Stimulated activated memory B cell treated with anti-CD40 and anti-IgM and Interleukin-4, amounts not matched to agents 10 μg/mL and 1 μg/mL and 100 μg/mL, for 72 hours (primary cell): ENCODE measurements at regions not wholly inside any gene's neighbourhood (a gene's known extent, or its start where the extent isn't known, plus 50 kb on each side); places are given as distances from the start of the nearest gene placed in this dataset.
A peak's percentile ranks its signal among the peaks of the same experiment; 100 is the strongest.
"Not testable (repeated sequence)": the region's sequence is repeated elsewhere in the genome, so short reads cannot be mapped to it uniquely, and the experiment has no call there.

Experiments used
- ATAC-seq: fragments of 150-1000 bp; cut with Tn5 transposase; 2 replicates; pipeline ENCODE4 v1.10.0; 2021
- H3K27ac Mint-ChIP-seq: one replicate; pipeline ENCODE4 v1.8.0; 2022; ENCODE audit warnings: mild to moderate bottlenecking, mixed read lengths
- H3K27me3 Mint-ChIP-seq: one replicate; pipeline ENCODE4 v1.8.0; 2022; ENCODE audit warnings: mixed read lengths
- H3K36me3 Mint-ChIP-seq: one replicate; pipeline ENCODE4 v1.8.0; 2022; ENCODE audit warnings: mixed read lengths
- H3K4me1 Mint-ChIP-seq: one replicate; pipeline ENCODE4 v1.8.0; 2022; ENCODE audit warnings: mixed read lengths
- H3K4me3 Mint-ChIP-seq: one replicate; pipeline ENCODE4 v1.8.0; 2022; ENCODE audit warnings: mild to moderate bottlenecking, moderate library complexity, mixed read lengths
- H3K9me3 Mint-ChIP-seq: one replicate; pipeline ENCODE4 v1.8.0; 2022; ENCODE audit warnings: mixed read lengths

DNA sequence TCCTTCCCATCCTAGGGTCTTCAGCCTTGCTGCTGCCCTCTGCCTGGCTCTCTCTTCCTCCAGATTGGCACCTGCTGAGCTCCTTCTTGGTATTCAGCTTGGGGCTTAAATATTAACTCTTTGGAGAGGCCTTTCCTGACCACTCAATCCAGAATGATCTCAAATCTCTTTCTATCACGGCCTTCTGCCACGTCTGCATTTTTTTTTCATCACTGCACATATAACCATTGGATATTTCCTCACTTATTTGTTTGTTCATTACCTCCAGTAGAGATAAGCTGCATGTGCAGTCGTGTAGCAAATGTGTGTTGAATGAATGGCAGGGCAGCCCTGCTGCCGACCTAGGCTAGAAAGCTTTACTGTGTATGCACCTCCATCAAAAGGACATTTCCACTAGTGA is 51.6 kb upstream of the MPP7 start:
- no peaks in the 10 kb centered on the region for H3K36me3 Mint-ChIP-seq
- H3K4me1 Mint-ChIP-seq, result peaks cover 7% of the 10 kb centered on the region
- ATAC-seq, result no peak
- H3K27ac Mint-ChIP-seq, result no peak overlapping the region
- H3K9me3 Mint-ChIP-seq, result no peaks in the 10 kb centered on the region
- peaks cover 9% of the 10 kb centered on the region for H3K27me3 Mint-ChIP-seq
- H3K4me3 Mint-ChIP-seq, result no peak overlapping the region

GRCh38 chr10:28355376-28355775 is 52.5 kb upstream of the MPP7 start:
- H3K27ac Mint-ChIP-seq, result no peak overlapping the region
- no peaks in the 10 kb centered on the region for H3K9me3 Mint-ChIP-seq
- peaks cover 9% of the 10 kb centered on the region for H3K27me3 Mint-ChIP-seq
- H3K4me3 Mint-ChIP-seq, result no peak overlapping the region
- no peaks in the 10 kb centered on the region for H3K36me3 Mint-ChIP-seq
- H3K4me1 Mint-ChIP-seq, result peaks cover 7% of the 10 kb centered on the region
- ATAC-seq, result no peak

GRCh38 chr10:28359334-28359733 is 56.5 kb upstream of the MPP7 start:
- Mint-ChIP-seq H3K27me3 (peaks cover 9% of the 10 kb centered on the region), H3K4me1 (peaks cover 7% of the 10 kb centered on the region), H3K4me3 (no peak overlapping the region), H3K9me3 (no peaks in the 10 kb centered on the region), H3K36me3 (no peaks in the 10 kb centered on the region), H3K27ac (no peak overlapping the region)
- ATAC-seq, result no peak

GRCh38 chr10:28360175-28360574 is 57.3 kb upstream of the MPP7 start:
- Mint-ChIP-seq H3K27me3 (peaks cover 9% of the 10 kb centered on the region), H3K27ac (no peak overlapping the region), H3K4me3 (no peak overlapping the region), H3K36me3 (no peaks in the 10 kb centered on the region), H3K9me3 (no peaks in the 10 kb centered on the region), H3K4me1 (peaks cover 8% of the 10 kb centered on the region)
- no peak for ATAC-seq

DNA sequence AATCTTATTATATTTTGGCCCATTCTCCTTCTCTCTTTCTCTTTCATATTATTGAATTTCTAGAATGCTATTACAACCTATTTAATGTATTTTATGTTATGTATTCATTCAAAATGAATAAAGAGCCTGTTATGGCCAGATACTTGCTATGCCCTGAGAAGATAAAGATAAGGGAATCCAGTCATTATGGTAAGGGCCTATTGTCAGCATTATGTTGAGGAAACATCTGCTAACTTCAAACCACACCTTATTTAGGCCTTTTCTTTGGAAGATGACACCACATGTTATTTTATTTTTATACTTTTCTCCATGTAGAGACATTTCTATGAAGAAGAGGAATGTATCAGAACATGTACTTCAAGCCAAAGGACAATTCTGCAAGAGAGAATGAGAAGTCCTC is 60.5 kb upstream of the MPP7 start:
- Mint-ChIP-seq H3K9me3 (no peaks in the 10 kb centered on the region), H3K4me1 (peaks cover 29% of the 10 kb centered on the region), H3K27me3 (peaks cover 9% of the 10 kb centered on the region), H3K27ac (no peak overlapping the region), H3K36me3 (no peaks in the 10 kb centered on the region), H3K4me3 (no peak overlapping the region)
- ATAC-seq, result no peak

DNA sequence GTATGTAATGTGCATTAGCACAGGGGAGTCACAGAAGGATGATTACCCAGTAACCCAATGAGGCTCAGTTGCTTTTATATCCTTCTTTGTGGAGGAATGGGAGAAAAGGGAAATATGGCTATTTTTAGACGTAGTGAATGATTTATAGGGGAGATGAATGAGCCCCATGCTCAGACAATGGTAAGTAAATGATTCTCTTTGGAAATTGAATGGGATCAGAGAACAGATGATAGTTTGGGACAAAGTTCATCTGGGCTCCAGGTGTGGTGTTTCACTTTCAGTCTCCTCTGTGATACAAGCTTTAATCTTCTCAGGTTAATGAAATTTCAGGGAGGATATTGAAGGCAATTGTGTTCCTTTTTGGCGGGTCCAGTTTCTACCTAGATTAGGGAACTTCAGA is 63.0 kb upstream of the MPP7 start:
- H3K9me3 Mint-ChIP-seq, result peaks cover 3% of the 10 kb centered on the region
- H3K4me3 Mint-ChIP-seq, result no peak overlapping the region
- H3K27ac Mint-ChIP-seq, result peak overlapping the region; percentile 65
- H3K4me1 Mint-ChIP-seq, result peaks cover 27% of the 10 kb centered on the region
- H3K36me3 Mint-ChIP-seq, result no peaks in the 10 kb centered on the region
- H3K27me3 Mint-ChIP-seq, result no peaks in the 10 kb centered on the region
- no peak for ATAC-seq

- Mint-ChIP-seq H3K4me1 (peaks cover 27% of the 10 kb centered on the region), H3K36me3 (no peaks in the 10 kb centered on the region), H3K9me3 (peaks cover 7% of the 10 kb centered on the region), H3K27me3 (no peaks in the 10 kb centered on the region), H3K4me3 (no peak overlapping the region), H3K27ac (peak overlapping the region; percentile 73)
- no peak for ATAC-seq
These were observed 64.1 kb upstream of the MPP7 start for GRCh38 chr10:28366994-28367393.

DNA sequence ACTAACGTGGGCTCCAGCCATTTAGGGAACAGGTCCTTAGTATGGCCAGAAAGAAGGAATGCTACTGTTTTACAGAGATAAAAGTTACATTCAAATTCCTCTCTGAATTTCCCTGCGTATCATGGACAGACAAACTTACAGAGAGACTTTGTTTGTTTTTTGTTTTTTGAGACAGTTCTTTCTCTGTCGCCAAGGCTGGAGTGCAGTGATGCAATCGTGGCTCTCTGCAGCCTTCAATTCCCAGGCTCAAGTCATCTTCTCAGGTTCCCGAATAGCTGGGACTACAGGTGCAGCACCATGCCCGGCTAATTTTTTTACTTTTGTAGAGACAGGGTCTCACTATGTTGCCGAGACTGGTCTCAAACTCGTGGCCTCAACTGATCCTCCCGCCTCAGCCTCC is 64.5 kb upstream of the MPP7 start:
- no peak for ATAC-seq
- Mint-ChIP-seq H3K4me3 (no peak overlapping the region), H3K27ac (peak overlapping the region; percentile 73), H3K36me3 (no peaks in the 10 kb centered on the region), H3K4me1 (peaks cover 27% of the 10 kb centered on the region), H3K9me3 (peaks cover 7% of the 10 kb centered on the region), H3K27me3 (no peaks in the 10 kb centered on the region)

DNA sequence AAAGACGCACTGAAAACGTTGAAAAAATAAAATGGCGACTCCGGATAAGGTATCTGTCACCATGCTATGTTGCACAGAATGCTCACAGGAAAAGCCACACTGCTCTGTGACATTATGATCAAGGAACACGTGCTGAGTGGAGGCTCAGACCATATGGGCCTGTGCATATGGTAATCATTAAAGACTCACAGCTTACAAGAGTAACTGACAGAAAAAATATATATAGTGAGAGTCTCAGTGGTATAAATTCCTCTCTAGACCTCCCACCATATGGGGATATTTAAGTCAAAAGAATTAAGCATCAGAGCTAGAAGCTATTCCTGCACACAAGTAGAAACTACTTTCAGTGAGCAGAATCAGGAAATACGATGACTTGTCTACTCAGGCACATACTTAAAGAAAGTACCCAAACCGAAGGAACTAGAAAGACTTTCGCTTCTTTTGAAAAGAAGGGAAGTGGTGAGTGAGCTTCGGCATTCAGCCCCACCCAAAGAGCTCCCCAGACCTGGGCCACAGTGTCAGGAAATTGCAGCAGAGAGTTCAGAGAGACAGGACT is 65.1 kb upstream of the MPP7 start:
- peak overlapping the region; percentile 34 for H3K4me3 Mint-ChIP-seq
- no peaks in the 10 kb centered on the region for H3K27me3 Mint-ChIP-seq
- H3K9me3 Mint-ChIP-seq, result peaks cover 7% of the 10 kb centered on the region
- no peaks in the 10 kb centered on the region for H3K36me3 Mint-ChIP-seq
- peak overlapping the region; percentile 73 for H3K27ac Mint-ChIP-seq
- H3K4me1 Mint-ChIP-seq, result peaks cover 27% of the 10 kb centered on the region
- ATAC-seq, result peak; percentile 99

DNA sequence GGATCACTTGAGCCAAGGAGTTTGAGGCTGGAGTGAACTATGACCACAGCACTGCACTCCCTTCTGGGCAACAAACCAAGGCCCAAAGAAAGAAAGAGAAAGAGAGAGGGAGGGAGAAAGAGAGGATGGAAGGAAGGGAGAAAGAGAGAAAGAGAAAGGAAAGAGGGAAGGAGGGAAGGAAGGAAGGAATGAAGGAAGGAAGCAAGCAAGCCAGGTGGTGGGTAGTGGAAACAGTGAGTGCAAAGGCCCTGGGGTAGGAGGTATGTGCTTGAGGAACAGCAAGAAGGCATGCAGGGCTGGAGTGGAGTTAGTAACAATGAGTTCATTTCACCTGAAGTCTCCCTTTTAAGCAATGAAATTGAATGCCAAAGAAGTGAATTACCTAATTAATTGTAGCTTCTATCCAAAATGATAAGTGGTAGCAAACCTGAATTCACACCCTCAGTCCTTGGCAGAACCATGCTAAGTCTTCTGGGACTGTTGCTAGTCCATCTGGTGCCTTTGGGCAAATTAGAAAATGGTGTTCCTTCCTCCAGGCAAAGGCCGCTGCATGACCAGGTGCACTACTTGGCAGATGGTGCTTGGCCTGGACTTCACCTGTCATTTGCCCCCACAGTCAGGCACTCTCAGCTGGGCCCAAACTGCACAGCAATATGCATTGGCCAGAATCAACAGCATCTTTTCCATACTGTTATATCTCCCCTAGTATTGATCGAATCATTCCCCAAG is 67.4 kb upstream of the MPP7 start:
- ATAC-seq, result no peak
- no peaks in the 10 kb centered on the region for H3K27me3 Mint-ChIP-seq
- H3K4me1 Mint-ChIP-seq, result peaks cover 24% of the 10 kb centered on the region
- peaks cover 7% of the 10 kb centered on the region for H3K9me3 Mint-ChIP-seq
- H3K36me3 Mint-ChIP-seq, result no peaks in the 10 kb centered on the region
- peak overlapping the region; percentile 15 for H3K27ac Mint-ChIP-seq
- no peak overlapping the region for H3K4me3 Mint-ChIP-seq

DNA sequence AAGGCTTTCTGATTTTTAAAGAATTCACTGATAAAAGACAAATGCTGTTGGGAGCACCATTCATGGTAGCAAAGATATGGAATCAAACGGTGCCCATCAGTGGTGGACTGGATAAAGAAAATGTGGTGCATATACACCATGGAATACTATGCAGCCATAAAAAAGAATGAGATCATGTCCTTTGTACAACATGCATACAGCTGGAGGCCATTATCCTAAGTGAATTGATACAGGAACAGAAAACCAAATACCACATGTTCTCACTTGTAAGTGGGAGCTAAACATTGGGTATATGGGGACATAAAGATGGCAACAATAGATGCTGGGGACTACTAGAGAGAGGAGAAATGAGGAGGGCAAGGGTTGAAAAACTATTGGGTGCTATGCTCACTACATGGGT is 68.8 kb upstream of the MPP7 start:
- ATAC-seq, H3K4me3 Mint-ChIP-seq, H3K36me3 Mint-ChIP-seq, H3K27me3 Mint-ChIP-seq, H3K9me3 Mint-ChIP-seq, H3K27ac Mint-ChIP-seq: not testable (repeated sequence)
- peaks cover 13% of the 10 kb centered on the region for H3K4me1 Mint-ChIP-seq

DNA sequence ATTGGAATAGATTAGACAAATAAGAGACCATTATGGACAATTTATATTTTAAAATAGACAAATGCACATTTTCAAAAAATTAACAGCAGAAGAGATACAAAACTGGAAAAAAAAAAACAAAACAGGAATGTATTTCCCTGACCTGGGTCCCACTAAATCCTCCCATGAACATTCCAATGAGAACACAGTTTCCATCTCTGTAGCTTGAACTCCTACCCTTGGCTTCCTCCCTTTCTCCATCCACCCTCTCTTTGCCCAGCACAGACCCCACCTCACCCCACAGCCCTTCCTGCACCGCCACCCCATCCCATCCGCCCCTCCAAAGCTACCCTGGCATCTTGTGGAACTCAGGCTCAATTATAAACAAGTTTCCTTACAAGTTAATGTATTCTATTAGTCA is 71.2 kb upstream of the MPP7 start:
- Mint-ChIP-seq H3K9me3 (peaks cover 7% of the 10 kb centered on the region), H3K27ac (peak overlapping the region; percentile 50), H3K36me3 (no peaks in the 10 kb centered on the region), H3K27me3 (no peaks in the 10 kb centered on the region), H3K4me3 (no peak overlapping the region), H3K4me1 (no peaks in the 10 kb centered on the region)
- no peak for ATAC-seq

- no peak for ATAC-seq
- Mint-ChIP-seq H3K27ac (peak overlapping the region; percentile 13), H3K27me3 (no peaks in the 10 kb centered on the region), H3K36me3 (no peaks in the 10 kb centered on the region), H3K4me1 (no peaks in the 10 kb centered on the region), H3K4me3 (no peak overlapping the region), H3K9me3 (peaks cover 3% of the 10 kb centered on the region)
These were observed 72.8 kb upstream of the MPP7 start for GRCh38 chr10:28375399-28376354.

DNA sequence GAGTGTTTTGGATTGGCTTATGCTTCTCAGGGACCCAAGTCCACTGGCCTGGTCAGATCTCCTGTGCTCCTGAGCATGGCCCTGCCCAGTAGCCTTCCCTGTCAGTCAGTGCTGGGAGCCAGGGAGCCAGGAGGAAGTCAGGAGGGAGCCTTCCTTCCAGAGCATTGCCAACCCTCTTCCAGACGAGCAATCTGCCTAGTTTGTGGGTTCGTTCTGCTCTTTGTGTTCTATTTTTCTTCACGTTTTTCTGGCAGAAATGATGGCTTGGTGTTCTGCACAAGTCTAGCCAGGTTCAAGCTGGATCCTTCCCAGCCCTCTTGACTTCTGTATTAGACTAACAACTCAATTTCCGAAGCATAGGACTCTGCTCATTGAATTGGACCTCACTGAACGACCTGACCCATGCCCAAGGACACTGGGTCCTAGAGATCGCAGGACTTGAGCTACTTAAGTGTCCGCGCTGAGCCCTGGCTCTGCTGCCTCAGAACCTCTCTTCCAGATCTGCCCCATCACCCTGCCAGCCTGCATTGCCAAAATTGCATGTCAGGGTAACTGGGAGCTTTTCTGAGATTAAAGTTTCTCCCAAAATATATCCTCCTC is 76.2 kb upstream of the MPP7 start:
- Mint-ChIP-seq H3K36me3 (no peaks in the 10 kb centered on the region), H3K4me3 (no peak overlapping the region), H3K27me3 (peaks cover under 1% of the 10 kb centered on the region), H3K9me3 (no peaks in the 10 kb centered on the region), H3K4me1 (no peaks in the 10 kb centered on the region), H3K27ac (no peak overlapping the region)
- ATAC-seq, result no peak

DNA sequence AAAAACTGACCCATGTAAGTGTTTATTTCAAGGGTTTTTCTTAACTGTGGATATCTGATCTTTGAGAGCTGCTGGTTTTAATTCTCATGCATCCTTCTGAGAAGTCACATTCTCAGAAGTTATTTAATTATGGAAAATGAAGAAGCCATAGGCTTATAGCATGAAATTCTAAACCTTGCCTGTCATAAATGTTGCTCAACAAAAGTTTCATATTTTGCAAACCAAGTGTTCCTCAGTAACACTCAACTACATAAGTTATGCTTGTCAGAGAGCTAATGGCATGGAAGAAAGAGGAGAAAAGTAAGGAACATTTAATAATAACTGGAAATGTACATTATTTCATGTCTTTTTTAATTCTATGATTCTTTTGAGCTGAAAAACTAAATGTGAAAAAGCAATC is 78.6 kb upstream of the MPP7 start:
- H3K27ac Mint-ChIP-seq, result no peak overlapping the region
- no peak for ATAC-seq
- no peaks in the 10 kb centered on the region for H3K36me3 Mint-ChIP-seq
- no peaks in the 10 kb centered on the region for H3K9me3 Mint-ChIP-seq
- no peak overlapping the region for H3K4me3 Mint-ChIP-seq
- no peaks in the 10 kb centered on the region for H3K4me1 Mint-ChIP-seq
- peaks cover 11% of the 10 kb centered on the region for H3K27me3 Mint-ChIP-seq
